GM18870 (cell line): ENCODE measurements at regions not wholly inside any gene's neighbourhood (a gene's known extent, or its start where the extent isn't known, plus 50 kb on each side); places are given as distances from the start of the nearest gene placed in this dataset.

Source experiments
- ATAC-seq: cut with Tn5 transposase; IDR thresholded peaks from one replicate; pipeline ENCODE4 v1.9.1; 2021; ENCODE audit warnings: moderate library complexity; ENCODE audit not compliant: unreplicated experiment

DNA sequence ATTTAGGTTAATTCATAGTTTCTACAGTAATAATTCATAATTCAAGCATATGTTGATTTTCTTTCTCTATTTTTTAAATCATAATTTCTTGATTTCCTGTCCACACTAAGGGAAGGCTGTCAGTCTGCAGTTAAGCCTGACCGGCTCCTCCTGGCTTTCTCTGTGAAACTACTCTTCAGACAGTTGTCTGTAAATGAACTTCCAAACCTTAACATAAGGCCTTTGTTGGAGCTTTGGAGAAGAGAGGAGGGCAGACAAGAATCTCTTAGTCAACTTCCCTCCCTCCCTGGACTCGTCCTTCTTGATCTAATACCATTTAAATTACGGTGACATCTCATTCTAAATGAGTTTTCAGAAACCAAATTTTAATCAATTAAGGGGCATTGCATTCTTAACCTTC, 404.1 kb upstream of the ST6GAL2 start:
- no peak for ATAC-seq

DNA sequence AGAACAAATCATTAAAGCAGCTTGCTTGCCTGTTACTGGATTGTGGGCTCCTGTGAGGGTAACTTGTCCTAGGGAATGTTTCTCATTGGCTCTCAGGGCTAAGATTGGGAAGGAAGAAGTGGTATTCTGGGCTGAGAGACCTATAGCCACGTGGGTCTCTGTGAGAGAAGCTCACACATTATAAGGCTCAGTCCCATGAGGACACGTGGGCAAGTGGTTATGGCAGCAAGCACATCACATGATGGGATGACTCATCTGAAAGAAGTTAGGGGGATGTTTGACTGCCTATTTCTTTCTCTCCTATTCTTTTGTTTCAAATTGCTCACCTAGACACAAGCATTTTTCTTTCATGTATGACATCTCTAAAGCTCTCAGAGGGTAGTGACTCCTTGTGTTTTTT, 418.0 kb upstream of the ST6GAL2 start:
- no peak for ATAC-seq

GRCh38 chr2:107305966-107306365, 420.0 kb upstream of the ST6GAL2 start:
- no peak for ATAC-seq

DNA sequence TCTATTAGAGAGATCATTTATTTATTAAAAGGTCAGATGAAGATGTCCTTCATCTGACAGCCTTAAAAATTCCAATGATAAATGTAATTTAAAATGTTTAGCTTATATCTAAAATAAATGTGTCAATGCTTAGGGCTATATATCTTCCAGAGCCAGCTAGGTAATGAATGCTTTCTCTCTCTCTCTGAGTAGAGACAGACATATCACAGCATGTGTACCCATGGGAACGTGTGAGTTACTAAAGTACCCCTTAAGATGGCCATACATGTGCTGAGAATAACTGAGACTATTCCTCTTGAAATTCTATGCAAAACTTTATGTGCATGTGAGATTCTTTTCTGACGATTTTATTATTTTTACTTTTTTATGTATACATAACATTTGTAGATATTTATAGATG, 420.9 kb upstream of the ST6GAL2 start:
- no peak for ATAC-seq

DNA sequence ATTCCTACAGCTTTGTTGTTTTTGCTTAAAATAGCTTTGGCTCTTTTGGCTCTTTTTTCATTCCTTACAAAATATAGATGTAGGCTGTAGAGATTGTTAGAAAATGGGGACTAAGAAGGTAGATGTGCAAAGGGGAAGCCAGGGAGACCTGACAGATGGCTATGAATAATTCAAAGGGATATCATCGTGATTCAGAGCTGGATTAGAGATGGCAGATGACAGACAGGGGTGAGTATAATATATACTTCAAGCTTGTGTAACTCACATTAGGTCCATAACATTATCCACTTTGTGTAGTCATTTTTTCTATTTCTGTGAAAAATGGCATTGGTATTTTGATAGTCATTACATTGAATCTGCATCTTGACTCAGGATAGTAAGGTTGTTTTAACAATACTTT, 422.9 kb upstream of the ST6GAL2 start:
- ATAC-seq: no peak

- ATAC-seq: no peak
Observed at GRCh38 chr2:107312240-107312639, 426.3 kb upstream of the ST6GAL2 start.

DNA sequence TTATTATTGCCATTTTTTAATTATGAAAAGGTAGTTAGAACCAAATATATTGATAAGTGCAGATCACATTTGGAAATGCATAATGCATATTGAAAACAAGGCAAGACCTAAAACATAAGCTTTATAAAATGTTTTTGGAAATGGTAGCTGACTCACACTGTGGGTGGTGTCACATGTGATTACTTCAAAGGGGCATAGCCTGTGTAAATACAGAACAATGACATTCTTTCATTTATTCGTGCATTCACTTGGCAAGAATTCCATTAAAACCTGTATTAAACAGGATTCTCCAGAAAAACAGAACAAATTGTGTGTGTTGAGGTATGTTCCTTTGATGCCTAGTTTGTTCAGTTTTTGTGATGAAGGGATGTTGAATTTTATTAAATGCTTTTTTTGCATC, 427.3 kb upstream of the ST6GAL2 start:
- no peak for ATAC-seq

GRCh38 chr2:107320881-107321280, 434.9 kb upstream of the ST6GAL2 start:
- ATAC-seq: no peak

DNA sequence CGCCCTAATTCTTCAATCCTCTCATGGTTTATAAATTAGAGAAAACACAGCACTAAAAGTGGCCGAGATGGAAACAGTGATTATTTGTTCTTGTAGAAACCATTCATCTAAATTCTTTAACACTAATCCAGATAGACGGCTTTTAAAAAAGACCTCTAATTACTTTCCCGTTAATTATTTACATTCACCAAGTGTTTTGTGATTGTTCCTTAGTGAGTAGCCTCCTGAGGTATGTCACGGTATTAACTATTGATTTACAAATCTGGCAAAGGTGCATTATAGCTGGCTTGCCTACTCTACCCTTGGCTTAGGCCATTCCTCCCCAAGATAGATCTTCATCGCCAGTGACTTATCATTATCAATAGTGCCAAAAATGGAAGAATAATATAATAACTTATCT, 436.4 kb upstream of the ST6GAL2 start:
- ATAC-seq: no peak

DNA sequence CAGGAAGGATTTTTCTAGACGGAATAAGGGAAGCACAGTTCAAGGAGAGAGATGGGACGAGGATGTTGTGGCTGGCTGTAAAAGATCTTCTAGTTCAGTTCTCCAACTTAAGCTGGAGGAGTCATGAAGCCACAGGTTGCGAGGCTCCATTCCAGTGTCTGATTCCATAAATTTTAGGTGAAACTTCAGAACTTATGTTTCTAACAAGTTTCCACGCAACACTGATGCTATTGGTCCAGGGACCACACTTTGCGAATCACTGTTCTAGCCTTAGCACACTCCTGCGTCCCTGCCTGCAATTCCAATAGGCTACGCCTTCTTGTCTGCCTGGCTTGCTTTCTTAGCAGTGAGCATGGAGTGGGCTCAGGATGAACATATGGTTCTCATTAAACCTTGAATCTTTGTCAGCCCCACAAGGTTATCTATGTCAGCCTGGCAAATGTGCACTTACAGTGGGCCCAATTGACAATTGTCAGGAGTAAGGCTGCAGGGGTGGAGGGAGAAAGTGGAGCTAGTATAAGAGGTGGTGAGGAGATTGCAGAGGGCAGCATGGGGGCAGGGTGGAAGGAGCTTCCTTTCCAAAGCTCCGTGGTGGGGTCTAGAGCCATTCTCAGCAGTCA, 438.1 kb upstream of the ST6GAL2 start:
- ATAC-seq: no peak

GRCh38 chr2:107325981-107326786, 440.2 kb upstream of the ST6GAL2 start:
- ATAC-seq: no peak

GRCh38 chr2:107334306-107334705, 448.3 kb upstream of the ST6GAL2 start:
- ATAC-seq: no peak

GRCh38 chr2:107336526-107336925, 450.6 kb upstream of the ST6GAL2 start:
- no peak for ATAC-seq

DNA sequence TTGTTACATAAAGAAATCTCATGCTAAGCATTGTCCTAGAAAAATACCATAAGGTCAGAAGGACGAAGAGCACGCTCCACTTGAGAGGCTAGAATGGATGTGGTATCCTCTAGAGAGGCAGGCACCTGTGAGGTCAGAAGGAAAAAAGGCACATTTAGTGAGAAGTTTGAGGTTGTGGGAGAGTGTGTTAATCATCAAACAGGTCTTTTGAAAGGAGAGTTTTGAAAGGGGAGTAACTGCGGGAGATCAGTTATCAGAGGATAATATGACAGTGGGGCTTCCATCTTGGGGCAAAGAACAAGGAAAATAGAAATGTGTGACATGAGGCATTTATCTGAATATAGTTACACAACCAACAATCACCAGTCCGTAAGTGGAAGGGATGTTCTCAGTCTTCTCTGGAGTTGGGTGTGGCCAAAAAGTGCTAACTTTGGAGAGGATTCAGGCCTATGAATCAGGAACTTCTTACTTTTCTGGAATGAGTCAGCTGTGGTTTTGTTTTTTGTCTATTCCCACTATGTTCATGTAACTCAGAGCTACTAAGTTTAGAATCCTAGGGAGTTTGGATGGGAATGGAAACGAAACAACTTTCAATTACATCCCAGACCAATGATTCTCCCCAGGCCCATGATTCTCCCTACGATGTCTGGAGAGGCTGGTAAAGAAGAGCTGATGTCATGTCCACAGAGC, 451.4 kb upstream of the ST6GAL2 start:
- ATAC-seq: no peak

GRCh38 chr2:107338059-107338458, 452.1 kb upstream of the ST6GAL2 start:
- no peak for ATAC-seq

DNA sequence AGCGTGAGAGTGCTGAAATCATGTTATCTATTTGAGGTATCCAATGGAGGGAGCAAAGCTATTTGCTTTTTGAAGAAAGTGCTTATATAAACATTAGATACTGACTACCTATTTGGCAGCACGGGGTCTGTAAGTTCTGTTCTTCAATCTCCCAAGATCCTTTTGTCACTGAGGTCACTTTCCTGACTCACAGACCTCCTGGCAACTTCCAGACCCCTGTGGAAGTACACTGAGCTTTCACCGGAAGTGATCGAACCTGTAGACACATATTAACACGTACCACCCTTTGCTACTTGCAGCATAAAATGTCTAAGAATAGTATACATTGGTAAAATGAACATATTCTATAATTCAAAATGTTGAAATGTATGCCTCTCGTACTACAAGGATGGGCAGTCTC, 452.6 kb upstream of the ST6GAL2 start:
- ATAC-seq: no peak

- ATAC-seq: no peak
Observed at GRCh38 chr2:107340955-107341354, 455.0 kb upstream of the ST6GAL2 start.

- ATAC-seq: no peak
Observed at GRCh38 chr2:107349329-107349728, 463.4 kb upstream of the ST6GAL2 start.

GRCh38 chr2:107354175-107354574, 468.2 kb upstream of the ST6GAL2 start:
- no peak for ATAC-seq

DNA sequence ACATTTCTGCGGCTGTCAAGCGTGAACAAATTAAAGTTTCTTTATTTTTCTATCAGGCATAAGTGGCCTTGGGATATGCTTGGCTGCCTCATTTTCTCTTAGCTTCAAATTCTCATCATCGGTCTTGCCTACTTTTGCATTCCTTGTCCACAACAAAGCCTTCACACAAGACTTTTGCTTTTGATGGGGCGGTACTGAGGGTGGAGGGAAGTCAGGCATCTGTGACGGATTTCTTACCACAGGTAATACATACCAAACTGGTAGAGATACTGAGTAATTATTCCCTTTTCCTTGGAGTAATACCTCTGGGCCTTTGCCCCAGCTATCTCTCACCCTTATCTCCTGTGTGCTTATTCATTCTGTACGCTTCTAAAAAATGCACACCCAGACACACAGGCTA, 468.3 kb upstream of the RGPD4 start:
- no peak for ATAC-seq

GRCh38 chr2:107359021-107359420, 467.7 kb upstream of the RGPD4 start:
- no peak for ATAC-seq

GRCh38 chr2:107361751-107362381, 464.8 kb upstream of the RGPD4 start:
- no peak for ATAC-seq
